GM23338 (cell line): ENCODE measurements at regions not wholly inside any gene's neighbourhood (a gene's known extent, or its start where the extent isn't known, plus 50 kb on each side); places are given as distances from the start of the nearest gene placed in this dataset.

Experiments
- ATAC-seq: fragments of 200-7000 bp; cut with Tn5 transposase; 3 replicates; pipeline ENCODE4 v1.9.1; 2020
- DNase-seq: peaks from one replicate; pipeline ENCODE4 v3.0.0-alpha.2; 2015; ENCODE audit warnings: low spot score
- H2AFZ ChIP-seq: fragments of 200-600 bp; sonication (generic); 2 replicates; pipeline ENCODE4 v1.8.0; 2016; ENCODE audit warnings: antibody characterized with exemption, mild to moderate bottlenecking, moderate library complexity
- H3F3A ChIP-seq: fragments of 200-600 bp; sonication (generic); replicated peaks from 2 replicates; pipeline ENCODE4 v1.8.0; 2017; ENCODE audit warnings: antibody characterized with exemption, mixed run types, low read depth
- H3K27ac ChIP-seq: fragments of 200-600 bp; sonication (generic); 2 replicates; pipeline ENCODE4 v1.6.1; 2016; ENCODE audit warnings: low read depth
- H3K27me3 ChIP-seq: fragments of 200-600 bp; sonication (generic); 2 replicates; pipeline ENCODE4 v1.8.0; 2016; ENCODE audit warnings: mild to moderate bottlenecking, mixed run types, moderate library complexity; ENCODE audit not compliant: insufficient read depth
- H3K36me3 ChIP-seq: fragments of 200-600 bp; sonication (generic); 2 replicates; pipeline ENCODE4 v1.8.0; 2016; ENCODE audit warnings: mild to moderate bottlenecking; ENCODE audit not compliant: insufficient read depth
- H3K4me1 ChIP-seq: fragments of 200-600 bp; sonication (generic); 2 replicates; pipeline ENCODE4 v1.8.0; 2016; ENCODE audit warnings: mild to moderate bottlenecking, moderate library complexity; ENCODE audit not compliant: insufficient read depth
- H3K4me2 ChIP-seq: fragments of 200-600 bp; sonication (generic); 2 replicates; pipeline ENCODE4 v1.7.1; 2017; ENCODE audit warnings: mixed run types
- H3K4me3 ChIP-seq: fragments of 200-600 bp; sonication (generic); 2 replicates; pipeline ENCODE4 v1.6.1; 2016; ENCODE audit warnings: mixed run types
- H3K79me2 ChIP-seq: fragments of 200-600 bp; sonication (generic); replicated peaks from 2 replicates; pipeline ENCODE4 v1.8.0; 2017; ENCODE audit warnings: mild to moderate bottlenecking; ENCODE audit not compliant: insufficient read depth
- H3K9me2 ChIP-seq: fragments of 200-600 bp; sonication (generic); 2 replicates; pipeline ENCODE4 v1.8.0; 2017; ENCODE audit not compliant: insufficient read depth
- H4K20me1 ChIP-seq: fragments of 200-600 bp; sonication (generic); replicated peaks from 2 replicates; pipeline ENCODE4 v1.8.0; 2017; ENCODE audit warnings: mild to moderate bottlenecking; ENCODE audit not compliant: insufficient read depth
- H3K27ac Mint-ChIP-seq: 2 replicates; pipeline ENCODE4 v1.8.0; 2020; ENCODE audit warnings: inconsistent platforms, mild to moderate bottlenecking, moderate library complexity, mixed read lengths
- H3K27me3 Mint-ChIP-seq: 3 replicates; pipeline ENCODE4 v1.8.0; 2022; ENCODE audit warnings: low read depth, mild to moderate bottlenecking, moderate library complexity, mixed read lengths, inconsistent platforms; ENCODE audit not compliant: insufficient read depth, poor library complexity
- H3K36me3 Mint-ChIP-seq: 3 replicates; pipeline ENCODE4 v1.8.0; 2021; ENCODE audit warnings: low read depth, mild to moderate bottlenecking, inconsistent platforms, moderate library complexity, mixed read lengths
- H3K4me1 Mint-ChIP-seq: 3 replicates; pipeline ENCODE4 v1.8.0; 2020; ENCODE audit warnings: mild to moderate bottlenecking, inconsistent platforms, mixed read lengths
- H3K4me3 Mint-ChIP-seq: 3 replicates; pipeline ENCODE4 v1.8.0; 2021; ENCODE audit warnings: moderate library complexity, mild to moderate bottlenecking, inconsistent platforms, mixed read lengths
- H3K9me3 Mint-ChIP-seq: 3 replicates; pipeline ENCODE4 v1.8.0; 2020; ENCODE audit warnings: moderate library complexity, mild to moderate bottlenecking, inconsistent platforms, mixed read lengths
- CREB1 ChIP-seq: fragments of 250-450 bp; sonication (Bioruptor Pico); IDR thresholded peaks from 2 replicates; pipeline ENCODE4 v1.5.0; 2020; ENCODE audit warnings: low read depth, mild to moderate bottlenecking, moderate library complexity
- EZH2 ChIP-seq: fragments of 200-600 bp; sonication (generic); IDR thresholded peaks from one replicate; pipeline ENCODE4 v1.8.0; 2017; ENCODE audit warnings: antibody characterized with exemption, mild to moderate bottlenecking, low read depth; ENCODE audit not compliant: unreplicated experiment
- EZH2phosphoT487 ChIP-seq: fragments of 200-600 bp; sonication (generic); IDR thresholded peaks from one replicate; pipeline ENCODE4 v1.8.1; 2018; ENCODE audit warnings: antibody characterized with exemption; ENCODE audit not compliant: unreplicated experiment
- JUNB ChIP-seq: IDR thresholded peaks from one replicate; pipeline ENCODE4 v1.6.1; 2016; ENCODE audit warnings: antibody characterized with exemption; ENCODE audit not compliant: unreplicated experiment
- NANOG ChIP-seq: IDR thresholded peaks from 2 replicates; pipeline ENCODE4 v1.6.1; 2016; ENCODE audit warnings: antibody characterized with exemption, borderline replicate concordance
- POLR2AphosphoS5 ChIP-seq: IDR thresholded peaks from 2 replicates; pipeline ENCODE4 v1.6.1; 2016; ENCODE audit warnings: antibody characterized with exemption, low read depth
- ZNF114 ChIP-seq: fragments of 250-450 bp; sonication (Bioruptor Pico); IDR thresholded peaks from 2 replicates; pipeline ENCODE4 v1.5.0; 2020; ENCODE audit warnings: mild to moderate bottlenecking, moderate library complexity
- ZNF331 ChIP-seq: fragments of 250-450 bp; sonication (Bioruptor Pico); IDR thresholded peaks from 2 replicates; pipeline ENCODE4 v1.5.0; 2020; ENCODE audit warnings: low read depth, mild to moderate bottlenecking, moderate library complexity
- TF ChIP-seq, protein P1 (sequence below): IDR thresholded peaks from 2 replicates; pipeline ENCODE4 v1.6.1; 2016; ENCODE audit warnings: antibody characterized with exemption
- TF ChIP-seq, protein P2 (sequence below), 2 experiments: fragments of 200-600 bp in 1 of 2; sonication (generic) in 1 of 2; conservative IDR thresholded peaks; 2 replicates each; pipeline versions ENCODE4 v1.5.1 to v1.6.1; 2016 to 2017; ENCODE audit warnings: antibody characterized with exemption in 2 of 2, low read depth in 2 of 2, mild to moderate bottlenecking in 2 of 2, moderate library complexity in 1 of 2
- TF ChIP-seq, protein P3 (sequence below): IDR thresholded peaks from one replicate; pipeline ENCODE4 v1.6.1; 2018; ENCODE audit warnings: antibody characterized with exemption; ENCODE audit not compliant: unreplicated experiment

DNA sequence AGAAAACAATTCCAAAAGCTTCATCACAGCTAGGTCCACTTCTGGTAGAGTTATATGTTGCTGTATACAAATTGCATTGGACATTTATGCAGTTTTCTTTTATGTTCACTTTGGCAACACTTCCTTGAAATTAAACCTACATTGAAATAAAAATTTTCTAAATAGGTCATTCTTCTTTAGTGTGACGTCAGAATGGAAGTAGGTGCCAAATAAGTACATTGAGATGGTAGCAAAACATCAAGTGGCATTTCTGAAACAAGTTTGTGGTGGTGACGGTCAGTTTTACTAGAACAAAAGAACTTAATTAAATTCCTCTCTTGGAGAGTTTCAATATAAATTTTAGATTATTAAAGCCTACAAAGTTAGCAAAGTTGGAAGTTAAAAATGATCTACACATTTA, 895.1 kb downstream of the CDH9 start:
- no peaks in the 10 kb centered on the region for H4K20me1 ChIP-seq
- TF ChIP-seq CREB1 (CRISPR knock-in tag) (no peak), ZNF331 (CRISPR knock-in tag) (no peak), EZH2 (no peak), POLR2AphosphoS5 (no peak), EZH2phosphoT487 (no peak), ZNF114 (CRISPR knock-in tag) (no peak), JUNB (no peak)
- TF ChIP-seq, protein P1, sequence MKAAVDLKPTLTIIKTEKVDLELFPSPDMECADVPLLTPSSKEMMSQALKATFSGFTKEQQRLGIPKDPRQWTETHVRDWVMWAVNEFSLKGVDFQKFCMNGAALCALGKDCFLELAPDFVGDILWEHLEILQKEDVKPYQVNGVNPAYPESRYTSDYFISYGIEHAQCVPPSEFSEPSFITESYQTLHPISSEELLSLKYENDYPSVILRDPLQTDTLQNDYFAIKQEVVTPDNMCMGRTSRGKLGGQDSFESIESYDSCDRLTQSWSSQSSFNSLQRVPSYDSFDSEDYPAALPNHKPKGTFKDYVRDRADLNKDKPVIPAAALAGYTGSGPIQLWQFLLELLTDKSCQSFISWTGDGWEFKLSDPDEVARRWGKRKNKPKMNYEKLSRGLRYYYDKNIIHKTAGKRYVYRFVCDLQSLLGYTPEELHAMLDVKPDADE = no peak
- TF ChIP-seq, protein P2, sequence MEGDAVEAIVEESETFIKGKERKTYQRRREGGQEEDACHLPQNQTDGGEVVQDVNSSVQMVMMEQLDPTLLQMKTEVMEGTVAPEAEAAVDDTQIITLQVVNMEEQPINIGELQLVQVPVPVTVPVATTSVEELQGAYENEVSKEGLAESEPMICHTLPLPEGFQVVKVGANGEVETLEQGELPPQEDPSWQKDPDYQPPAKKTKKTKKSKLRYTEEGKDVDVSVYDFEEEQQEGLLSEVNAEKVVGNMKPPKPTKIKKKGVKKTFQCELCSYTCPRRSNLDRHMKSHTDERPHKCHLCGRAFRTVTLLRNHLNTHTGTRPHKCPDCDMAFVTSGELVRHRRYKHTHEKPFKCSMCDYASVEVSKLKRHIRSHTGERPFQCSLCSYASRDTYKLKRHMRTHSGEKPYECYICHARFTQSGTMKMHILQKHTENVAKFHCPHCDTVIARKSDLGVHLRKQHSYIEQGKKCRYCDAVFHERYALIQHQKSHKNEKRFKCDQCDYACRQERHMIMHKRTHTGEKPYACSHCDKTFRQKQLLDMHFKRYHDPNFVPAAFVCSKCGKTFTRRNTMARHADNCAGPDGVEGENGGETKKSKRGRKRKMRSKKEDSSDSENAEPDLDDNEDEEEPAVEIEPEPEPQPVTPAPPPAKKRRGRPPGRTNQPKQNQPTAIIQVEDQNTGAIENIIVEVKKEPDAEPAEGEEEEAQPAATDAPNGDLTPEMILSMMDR (conservative IDR thresholded peaks at IDR 0.05; ENCODE audit: low read depth in 2 of 2) = no peak
- TF ChIP-seq, protein P3, sequence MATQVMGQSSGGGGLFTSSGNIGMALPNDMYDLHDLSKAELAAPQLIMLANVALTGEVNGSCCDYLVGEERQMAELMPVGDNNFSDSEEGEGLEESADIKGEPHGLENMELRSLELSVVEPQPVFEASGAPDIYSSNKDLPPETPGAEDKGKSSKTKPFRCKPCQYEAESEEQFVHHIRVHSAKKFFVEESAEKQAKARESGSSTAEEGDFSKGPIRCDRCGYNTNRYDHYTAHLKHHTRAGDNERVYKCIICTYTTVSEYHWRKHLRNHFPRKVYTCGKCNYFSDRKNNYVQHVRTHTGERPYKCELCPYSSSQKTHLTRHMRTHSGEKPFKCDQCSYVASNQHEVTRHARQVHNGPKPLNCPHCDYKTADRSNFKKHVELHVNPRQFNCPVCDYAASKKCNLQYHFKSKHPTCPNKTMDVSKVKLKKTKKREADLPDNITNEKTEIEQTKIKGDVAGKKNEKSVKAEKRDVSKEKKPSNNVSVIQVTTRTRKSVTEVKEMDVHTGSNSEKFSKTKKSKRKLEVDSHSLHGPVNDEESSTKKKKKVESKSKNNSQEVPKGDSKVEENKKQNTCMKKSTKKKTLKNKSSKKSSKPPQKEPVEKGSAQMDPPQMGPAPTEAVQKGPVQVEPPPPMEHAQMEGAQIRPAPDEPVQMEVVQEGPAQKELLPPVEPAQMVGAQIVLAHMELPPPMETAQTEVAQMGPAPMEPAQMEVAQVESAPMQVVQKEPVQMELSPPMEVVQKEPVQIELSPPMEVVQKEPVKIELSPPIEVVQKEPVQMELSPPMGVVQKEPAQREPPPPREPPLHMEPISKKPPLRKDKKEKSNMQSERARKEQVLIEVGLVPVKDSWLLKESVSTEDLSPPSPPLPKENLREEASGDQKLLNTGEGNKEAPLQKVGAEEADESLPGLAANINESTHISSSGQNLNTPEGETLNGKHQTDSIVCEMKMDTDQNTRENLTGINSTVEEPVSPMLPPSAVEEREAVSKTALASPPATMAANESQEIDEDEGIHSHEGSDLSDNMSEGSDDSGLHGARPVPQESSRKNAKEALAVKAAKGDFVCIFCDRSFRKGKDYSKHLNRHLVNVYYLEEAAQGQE = no peak
- H3K4me1 Mint-ChIP-seq = no peaks in the 10 kb centered on the region; the same call in 2 of the 3 replicates
- no peak for DNase-seq
- no peaks in the 10 kb centered on the region for H3K36me3 ChIP-seq
- no peak for ATAC-seq
- H3K4me3 Mint-ChIP-seq = no peak overlapping the region
- no peak overlapping the region for H3K4me3 ChIP-seq
- H3F3A ChIP-seq = no peaks in the 10 kb centered on the region
- H3K9me3 Mint-ChIP-seq = no peaks in the 10 kb centered on the region
- H2AFZ ChIP-seq = no peak overlapping the region
- no peak overlapping the region for H3K27ac ChIP-seq
- H3K27me3 Mint-ChIP-seq = no peaks in the 10 kb centered on the region
- no peak overlapping the region for H3K27ac Mint-ChIP-seq
- no peak overlapping the region for H3K4me2 ChIP-seq
- H3K36me3 Mint-ChIP-seq = no peaks in the 10 kb centered on the region
- H3K9me2 ChIP-seq = no peaks in the 10 kb centered on the region
- no peaks in the 10 kb centered on the region for H3K79me2 ChIP-seq
- no peaks in the 10 kb centered on the region for H3K4me1 ChIP-seq
- H3K27me3 ChIP-seq = no peaks in the 10 kb centered on the region

DNA sequence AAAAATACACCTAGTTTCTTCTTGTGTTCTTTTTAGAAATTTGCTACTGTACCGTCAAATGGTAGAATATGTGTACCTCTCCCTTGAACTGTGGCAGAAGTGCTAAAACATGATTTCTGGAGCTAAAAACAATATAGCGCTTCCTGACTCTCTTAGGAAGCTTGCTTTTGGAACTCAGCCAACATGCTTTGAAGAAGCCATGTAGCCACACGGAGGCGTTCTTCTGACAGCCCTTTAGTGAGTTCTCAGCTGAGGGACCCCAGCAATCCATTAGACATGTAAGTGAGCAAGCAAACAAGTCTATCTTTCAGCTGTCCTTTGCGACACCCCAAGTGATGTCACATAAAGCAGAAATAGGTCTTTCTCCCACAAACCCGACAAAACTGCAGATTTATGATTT, 917.0 kb downstream of the CDH9 start:
- Histone ChIP-seq H3F3A (no peaks in the 10 kb centered on the region), H3K4me1 (no peaks in the 10 kb centered on the region), H3K9me2 (no peaks in the 10 kb centered on the region), H3K27me3 (no peaks in the 10 kb centered on the region), H2AFZ (no peak overlapping the region), H4K20me1 (no peaks in the 10 kb centered on the region), H3K4me3 (no peak overlapping the region), H3K4me2 (no peak overlapping the region), H3K79me2 (no peaks in the 10 kb centered on the region), H3K27ac (no peak overlapping the region), H3K36me3 (no peaks in the 10 kb centered on the region)
- ATAC-seq (peak; percentile 54; the same call in 1 of the 3 replicates), DNase-seq (peak; percentile 50)
- H3K4me1 Mint-ChIP-seq = no peaks in the 10 kb centered on the region
- H3K9me3 Mint-ChIP-seq = no peaks in the 10 kb centered on the region
- H3K27me3 Mint-ChIP-seq = no peaks in the 10 kb centered on the region
- H3K36me3 Mint-ChIP-seq = no peaks in the 10 kb centered on the region
- no peak overlapping the region for H3K4me3 Mint-ChIP-seq
- no peak overlapping the region for H3K27ac Mint-ChIP-seq
- TF ChIP-seq, protein P2 (conservative IDR thresholded peaks at IDR 0.05; ENCODE audit: low read depth in 2 of 2) = peak; percentile 12 to 57; a peak in 3 of 4 replicates
- TF ChIP-seq ZNF331 (CRISPR knock-in tag) (no peak), NANOG (no peak), CREB1 (CRISPR knock-in tag) (no peak), EZH2 (no peak)
